GM12865 (cell line): ENCODE measurements at regions not wholly inside any gene's neighbourhood (a gene's known extent, or its start where the extent isn't known, plus 50 kb on each side); places are given as distances from the start of the nearest gene placed in this dataset.

ENCODE experiments used
- DNase-seq: peaks from one replicate; pipeline ENCODE4 v3.0.0; 2010; ENCODE audit warnings: low read depth
- H3K4me3 ChIP-seq: 2 replicates; pipeline ENCODE4 v1.5.1; 2011; ENCODE audit warnings: mild to moderate bottlenecking, low read depth, low read length, control low read depth
- TF ChIP-seq, protein P1 (sequence below): IDR thresholded peaks from 2 replicates; pipeline ENCODE4 v1.5.1; 2011; ENCODE audit warnings: low read length, control low read depth, low read depth, inconsistent platforms; ENCODE audit not compliant: insufficient read depth; ENCODE audit errors: missing control alignments

DNA sequence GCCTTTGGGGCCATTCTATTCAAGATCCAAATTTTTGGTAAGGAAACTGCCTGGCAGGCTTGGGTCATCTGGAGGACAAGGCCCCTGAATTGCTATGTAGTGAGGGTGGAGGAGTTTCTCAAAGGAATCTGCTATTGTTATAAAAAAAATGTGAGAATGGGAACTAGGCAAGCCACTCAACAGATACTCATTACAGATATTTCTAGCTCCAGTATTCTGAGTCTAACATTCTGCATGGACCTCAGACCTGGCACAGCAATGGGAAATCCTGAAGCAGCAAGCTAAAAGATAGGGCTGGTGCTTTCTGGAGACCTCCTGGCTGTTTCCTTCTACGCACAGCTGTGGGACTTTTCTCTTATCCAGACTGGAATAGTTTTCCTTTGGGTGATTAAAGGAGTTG lies 430.7 kb upstream of the RBMS3 start:
- TF ChIP-seq, protein P1, sequence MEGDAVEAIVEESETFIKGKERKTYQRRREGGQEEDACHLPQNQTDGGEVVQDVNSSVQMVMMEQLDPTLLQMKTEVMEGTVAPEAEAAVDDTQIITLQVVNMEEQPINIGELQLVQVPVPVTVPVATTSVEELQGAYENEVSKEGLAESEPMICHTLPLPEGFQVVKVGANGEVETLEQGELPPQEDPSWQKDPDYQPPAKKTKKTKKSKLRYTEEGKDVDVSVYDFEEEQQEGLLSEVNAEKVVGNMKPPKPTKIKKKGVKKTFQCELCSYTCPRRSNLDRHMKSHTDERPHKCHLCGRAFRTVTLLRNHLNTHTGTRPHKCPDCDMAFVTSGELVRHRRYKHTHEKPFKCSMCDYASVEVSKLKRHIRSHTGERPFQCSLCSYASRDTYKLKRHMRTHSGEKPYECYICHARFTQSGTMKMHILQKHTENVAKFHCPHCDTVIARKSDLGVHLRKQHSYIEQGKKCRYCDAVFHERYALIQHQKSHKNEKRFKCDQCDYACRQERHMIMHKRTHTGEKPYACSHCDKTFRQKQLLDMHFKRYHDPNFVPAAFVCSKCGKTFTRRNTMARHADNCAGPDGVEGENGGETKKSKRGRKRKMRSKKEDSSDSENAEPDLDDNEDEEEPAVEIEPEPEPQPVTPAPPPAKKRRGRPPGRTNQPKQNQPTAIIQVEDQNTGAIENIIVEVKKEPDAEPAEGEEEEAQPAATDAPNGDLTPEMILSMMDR: no peak
- no peak for DNase-seq
- H3K4me3 ChIP-seq: no peak overlapping the region

DNA sequence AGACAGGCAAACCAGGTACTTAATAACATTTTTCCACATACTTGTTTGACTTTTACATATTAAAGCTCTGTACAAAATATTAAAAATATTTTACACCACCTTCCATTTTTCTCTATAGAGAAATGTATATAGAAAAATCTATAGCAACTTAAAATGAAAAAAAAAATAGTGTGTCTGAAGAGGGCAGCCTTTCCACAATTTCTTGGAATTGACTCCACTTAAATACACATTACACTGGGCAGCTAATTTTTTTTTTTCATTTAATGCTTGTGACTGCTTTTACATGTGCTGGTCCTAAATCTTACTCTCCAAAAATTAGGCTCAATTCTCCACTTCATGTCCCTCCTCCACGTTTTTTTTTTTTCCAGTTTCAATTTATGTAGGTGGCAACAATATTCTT lies 427.0 kb upstream of the RBMS3 start:
- H3K4me3 ChIP-seq: no peak overlapping the region
- TF ChIP-seq, protein P1: no peak
- DNase-seq: no peak

DNA sequence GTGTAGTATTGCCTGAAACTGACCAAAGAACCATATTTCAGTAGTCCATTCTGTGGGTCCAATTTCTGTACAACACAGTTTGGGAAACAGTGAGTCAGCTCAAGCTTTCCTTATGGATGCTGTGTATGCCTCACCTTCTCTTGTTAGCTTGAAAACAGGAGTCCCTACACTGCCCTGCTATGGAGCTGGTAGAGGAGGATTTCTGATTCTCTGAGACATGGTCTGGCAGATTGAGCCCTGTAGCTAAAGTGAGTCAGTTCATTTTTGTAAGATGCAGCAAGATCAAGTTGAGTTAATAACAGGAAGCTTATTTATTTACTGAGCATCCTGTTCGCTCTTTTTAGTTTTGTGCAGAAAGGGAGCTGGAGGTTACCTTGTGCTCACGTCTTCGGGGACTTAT lies 424.1 kb upstream of the RBMS3 start:
- no peak overlapping the region for H3K4me3 ChIP-seq
- no peak for DNase-seq
- TF ChIP-seq, protein P1: no peak

DNA sequence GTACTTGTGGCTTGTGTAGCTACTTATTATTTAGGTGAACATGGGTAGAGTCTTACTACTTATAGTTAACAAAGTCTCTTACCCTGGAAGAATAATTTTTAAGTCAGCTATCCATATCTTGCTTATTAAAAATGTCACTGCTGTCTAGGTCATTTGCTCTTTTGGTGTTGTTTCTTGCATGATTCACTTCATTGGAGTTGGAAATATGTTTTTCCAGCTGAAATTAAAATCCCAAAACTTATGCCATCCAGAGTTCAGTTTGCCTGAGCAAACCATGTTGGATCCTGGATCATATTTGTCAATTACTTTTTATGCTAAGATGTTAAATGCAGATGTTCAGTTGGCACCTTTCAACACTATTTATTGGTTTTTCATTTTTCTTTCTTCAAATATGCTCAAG lies 421.0 kb upstream of the RBMS3 start:
- TF ChIP-seq, protein P1: no peak
- H3K4me3 ChIP-seq: no peak overlapping the region
- no peak for DNase-seq

DNA sequence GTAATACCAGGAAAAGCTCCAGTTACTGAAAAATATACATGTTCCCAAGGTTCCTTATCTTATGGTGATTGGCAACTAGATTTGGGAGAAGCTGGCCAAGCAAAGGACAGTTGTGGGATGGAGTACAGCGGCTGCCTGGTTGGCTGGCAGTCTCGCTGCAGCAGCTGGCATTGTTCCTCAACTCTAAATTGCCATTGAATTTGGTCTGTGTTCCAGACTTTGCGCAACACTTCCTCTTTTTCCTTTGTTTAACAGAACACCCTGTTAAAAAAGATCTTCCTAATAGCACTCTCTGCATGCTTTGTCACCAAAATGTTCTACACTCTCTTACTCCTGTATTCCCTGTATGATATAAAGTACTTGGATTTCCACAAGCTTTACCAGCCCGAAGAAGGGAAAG lies 420.6 kb upstream of the RBMS3 start:
- no peak overlapping the region for H3K4me3 ChIP-seq
- TF ChIP-seq, protein P1: no peak
- no peak for DNase-seq

DNA sequence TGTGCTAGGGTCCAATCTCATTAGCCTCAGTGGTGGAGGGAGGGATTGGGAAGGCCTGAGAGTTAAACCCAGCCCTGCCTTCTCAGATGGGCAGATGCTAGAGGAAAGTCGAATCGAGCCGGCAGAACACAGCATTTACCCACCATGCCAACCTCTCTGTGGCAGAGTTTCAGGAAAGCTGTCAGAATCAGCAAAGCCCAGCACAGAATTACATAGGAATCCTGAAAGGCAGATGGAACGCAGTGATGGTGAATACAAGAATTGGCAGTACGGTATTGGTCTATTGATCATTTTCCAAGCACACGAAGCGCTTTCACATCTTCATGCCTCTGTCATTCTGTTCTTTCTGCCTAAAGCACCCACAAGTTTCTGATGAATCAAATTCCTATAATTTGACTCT lies 417.7 kb upstream of the RBMS3 start:
- TF ChIP-seq, protein P1: no peak
- no peak overlapping the region for H3K4me3 ChIP-seq
- no peak for DNase-seq

DNA sequence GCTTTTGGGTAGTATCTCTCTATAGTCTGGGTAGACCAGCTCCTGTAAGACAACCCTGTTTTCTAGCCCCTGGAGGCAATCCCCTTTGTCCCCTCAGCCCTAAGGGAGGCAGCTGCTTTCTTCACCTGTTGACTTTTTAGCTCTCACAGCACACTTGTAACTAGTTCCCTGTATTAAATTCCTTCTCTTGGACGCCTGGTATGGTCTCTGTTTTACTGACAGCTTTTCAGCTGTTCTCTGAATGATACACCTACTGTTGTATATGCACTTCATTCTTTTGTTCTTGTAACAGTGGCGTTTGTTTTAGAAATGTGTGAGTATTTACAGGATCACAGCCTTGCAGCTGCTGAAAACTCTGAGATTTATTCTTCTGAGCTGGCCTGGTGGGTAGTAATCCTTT lies 413.0 kb upstream of the RBMS3 start:
- TF ChIP-seq, protein P1: no peak
- DNase-seq: no peak
- no peak overlapping the region for H3K4me3 ChIP-seq
